ENCODE measurements at regions not wholly inside any gene's neighbourhood (a gene's known extent, or its start where the extent isn't known, plus 50 kb on each side); places are given as distances from the start of the nearest gene placed in this dataset.

DNA sequence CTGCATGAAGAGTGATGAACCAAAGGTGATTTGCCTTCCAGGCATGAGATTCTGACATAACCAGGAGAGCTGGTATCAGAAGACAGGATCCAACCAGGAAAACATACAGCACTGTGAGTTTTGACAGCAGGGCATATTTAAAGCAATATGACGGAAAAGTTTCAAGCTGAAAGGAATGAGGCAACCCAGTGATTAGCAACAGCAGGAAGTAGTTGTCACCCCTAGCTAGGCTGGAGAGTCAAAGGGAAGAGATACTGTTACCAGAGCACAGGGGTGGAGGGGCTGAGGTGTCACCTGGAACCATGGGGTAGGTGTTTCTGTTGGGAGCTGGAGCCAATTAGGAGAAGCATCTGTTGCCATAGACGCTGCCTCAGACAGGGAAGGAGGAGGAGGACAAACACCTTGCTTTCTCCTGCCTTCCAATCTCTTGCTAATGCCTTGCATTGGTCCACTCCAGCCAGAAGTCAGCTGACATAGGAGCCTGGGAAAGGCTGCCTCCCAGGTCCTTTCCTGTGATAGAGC lies 125.4 kb upstream of the SORCS3 start:
- TF ChIP-seq, protein P1, sequence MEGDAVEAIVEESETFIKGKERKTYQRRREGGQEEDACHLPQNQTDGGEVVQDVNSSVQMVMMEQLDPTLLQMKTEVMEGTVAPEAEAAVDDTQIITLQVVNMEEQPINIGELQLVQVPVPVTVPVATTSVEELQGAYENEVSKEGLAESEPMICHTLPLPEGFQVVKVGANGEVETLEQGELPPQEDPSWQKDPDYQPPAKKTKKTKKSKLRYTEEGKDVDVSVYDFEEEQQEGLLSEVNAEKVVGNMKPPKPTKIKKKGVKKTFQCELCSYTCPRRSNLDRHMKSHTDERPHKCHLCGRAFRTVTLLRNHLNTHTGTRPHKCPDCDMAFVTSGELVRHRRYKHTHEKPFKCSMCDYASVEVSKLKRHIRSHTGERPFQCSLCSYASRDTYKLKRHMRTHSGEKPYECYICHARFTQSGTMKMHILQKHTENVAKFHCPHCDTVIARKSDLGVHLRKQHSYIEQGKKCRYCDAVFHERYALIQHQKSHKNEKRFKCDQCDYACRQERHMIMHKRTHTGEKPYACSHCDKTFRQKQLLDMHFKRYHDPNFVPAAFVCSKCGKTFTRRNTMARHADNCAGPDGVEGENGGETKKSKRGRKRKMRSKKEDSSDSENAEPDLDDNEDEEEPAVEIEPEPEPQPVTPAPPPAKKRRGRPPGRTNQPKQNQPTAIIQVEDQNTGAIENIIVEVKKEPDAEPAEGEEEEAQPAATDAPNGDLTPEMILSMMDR (IDR thresholded peaks at IDR 0.05): no peak
- no peak for TF ChIP-seq POLR2A (IDR thresholded peaks at IDR 0.05)
